ENCODE measurements at regions not wholly inside any gene's neighbourhood (a gene's known extent, or its start where the extent isn't known, plus 50 kb on each side); places are given as distances from the start of the nearest gene placed in this dataset.
"Not testable (repeated sequence)": the region's sequence is repeated elsewhere in the genome, so short reads cannot be mapped to it uniquely, and the experiment has no call there.

- DNase-seq: not testable (repeated sequence)
Observed at GRCh38 chr15:91415258-91415657, 315.2 kb downstream of the SV2B start.

DNA sequence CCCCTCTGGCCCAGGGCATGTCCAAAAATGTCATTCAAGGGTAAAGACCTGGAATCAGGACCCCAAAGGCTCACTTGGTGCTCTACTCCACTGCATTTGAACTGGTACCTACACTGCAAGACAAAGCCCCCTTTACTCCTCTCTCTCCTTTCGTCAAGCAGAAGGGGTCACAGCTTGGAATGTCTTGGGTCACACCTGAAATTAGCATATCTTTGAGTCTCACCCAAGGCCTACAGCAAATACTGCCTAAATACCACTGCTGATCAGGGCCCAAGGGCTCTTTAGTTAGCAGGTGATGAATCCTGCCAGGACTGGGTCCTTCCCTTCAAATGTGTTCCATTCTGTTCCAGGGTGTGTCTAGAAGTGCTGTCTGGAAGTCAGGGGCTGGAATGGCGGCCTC is 320.6 kb downstream of the SV2B start:
- DNase-seq: no peak

- DNase-seq: no peak
Observed at GRCh38 chr15:91422797-91423196, 322.7 kb downstream of the SV2B start.

DNA sequence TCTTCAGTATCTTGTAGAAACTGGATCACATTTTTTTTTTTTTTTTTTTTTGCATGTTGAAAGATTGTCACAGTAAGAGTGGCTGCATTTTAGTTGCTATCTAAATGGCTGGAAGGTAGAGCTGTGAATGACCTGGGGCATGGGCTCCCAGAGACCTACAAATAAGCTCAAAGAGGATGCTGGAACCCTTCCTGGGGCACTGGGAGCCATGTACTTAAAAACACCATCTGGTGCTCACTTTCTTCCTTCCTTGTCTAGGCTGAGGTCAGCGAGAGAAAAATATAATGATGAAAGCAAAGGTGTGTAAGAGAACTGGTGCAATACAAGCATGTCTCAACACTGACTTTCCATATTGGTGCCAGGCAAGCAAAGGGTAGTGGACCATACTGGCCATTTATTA is 323.9 kb downstream of the SV2B start:
- no peak for DNase-seq

GRCh38 chr15:91426412-91426811 is 326.4 kb downstream of the SV2B start:
- no peak for DNase-seq

DNA sequence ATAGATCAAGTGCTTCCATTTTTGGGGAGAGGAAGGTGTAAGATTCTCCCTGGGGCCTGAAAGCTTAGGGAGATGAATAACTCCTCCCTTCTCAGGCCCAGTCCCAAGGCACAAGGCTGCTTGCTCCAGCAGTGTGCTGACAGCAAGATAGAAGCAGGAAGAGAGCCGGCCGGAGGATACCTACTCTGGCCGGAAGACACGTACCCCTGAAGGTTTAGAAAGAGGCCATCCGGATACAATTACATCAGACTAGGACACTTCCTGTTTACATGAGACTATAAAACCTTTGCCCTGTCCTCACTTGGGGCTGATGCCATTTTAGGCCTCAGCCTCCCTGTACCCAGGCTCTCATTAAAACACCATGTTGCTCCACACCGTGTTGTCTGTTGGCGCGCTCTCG is 329.9 kb downstream of the SV2B start:
- DNase-seq: no peak

GRCh38 chr15:91431041-91431715 is 331.1 kb downstream of the SV2B start:
- DNase-seq: no peak

- DNase-seq: no peak
Observed at GRCh38 chr15:91435113-91435512, 335.1 kb downstream of the SV2B start.

GRCh38 chr15:91444656-91445055 is 344.6 kb downstream of the SV2B start:
- DNase-seq: no peak

DNA sequence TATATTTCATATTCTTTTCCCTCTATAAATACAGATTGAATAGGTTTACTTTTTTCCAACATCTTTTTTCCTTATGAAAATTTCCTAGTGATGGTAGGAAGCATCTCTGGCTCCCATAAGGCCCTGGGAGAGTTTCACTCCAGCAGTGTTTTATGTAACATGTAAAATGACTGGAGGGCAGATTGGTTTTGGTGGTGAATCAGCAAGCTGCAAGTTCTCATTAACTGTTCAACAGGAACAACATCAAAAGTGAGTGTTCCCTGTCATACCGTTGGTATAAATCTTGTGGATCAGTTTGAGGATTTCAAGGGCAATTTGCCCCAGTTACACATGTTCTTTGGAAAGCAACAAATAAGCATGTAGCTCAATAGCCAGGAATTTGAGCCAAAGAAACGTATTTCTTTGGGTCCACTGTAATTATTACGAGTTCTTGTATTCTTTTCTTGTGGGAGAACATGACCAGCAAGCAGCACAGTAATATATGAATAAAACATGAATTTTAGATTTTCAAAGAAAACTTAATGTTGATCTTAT is 345.7 kb downstream of the SV2B start:
- no peak for DNase-seq

DNA sequence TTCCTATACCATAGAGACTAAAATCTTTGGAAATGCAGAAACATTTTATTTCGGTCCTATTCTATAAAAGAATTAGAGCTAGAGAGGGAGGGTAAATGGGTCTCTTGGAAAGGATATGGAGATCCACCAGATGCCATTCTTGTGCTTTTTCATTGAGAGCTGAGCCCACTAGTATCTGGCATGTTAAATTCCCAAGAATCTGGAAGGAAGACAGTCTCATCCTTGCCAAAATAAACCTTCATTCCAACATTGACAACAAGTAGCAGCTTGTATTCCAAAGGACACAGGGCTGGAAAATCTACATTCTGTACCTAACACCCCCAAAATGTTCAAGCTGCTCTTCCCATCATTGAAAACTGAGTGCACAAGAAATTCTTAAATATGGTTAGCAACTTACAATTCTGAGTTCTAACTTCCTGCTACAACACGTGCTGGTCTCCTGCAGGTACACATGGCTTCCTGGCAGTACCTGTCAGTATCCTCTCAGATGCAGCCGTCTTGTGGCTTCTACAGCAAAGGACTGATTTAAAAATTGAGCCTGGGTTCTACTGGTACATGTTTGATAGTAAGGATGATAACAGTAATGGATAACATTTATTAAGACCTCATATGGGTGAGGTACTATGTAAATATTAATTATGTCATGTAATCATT is 348.1 kb downstream of the SV2B start:
- DNase-seq: no peak

- DNase-seq: not testable (repeated sequence)
Observed at GRCh38 chr15:91453376-91453775, 353.3 kb downstream of the SV2B start.

DNA sequence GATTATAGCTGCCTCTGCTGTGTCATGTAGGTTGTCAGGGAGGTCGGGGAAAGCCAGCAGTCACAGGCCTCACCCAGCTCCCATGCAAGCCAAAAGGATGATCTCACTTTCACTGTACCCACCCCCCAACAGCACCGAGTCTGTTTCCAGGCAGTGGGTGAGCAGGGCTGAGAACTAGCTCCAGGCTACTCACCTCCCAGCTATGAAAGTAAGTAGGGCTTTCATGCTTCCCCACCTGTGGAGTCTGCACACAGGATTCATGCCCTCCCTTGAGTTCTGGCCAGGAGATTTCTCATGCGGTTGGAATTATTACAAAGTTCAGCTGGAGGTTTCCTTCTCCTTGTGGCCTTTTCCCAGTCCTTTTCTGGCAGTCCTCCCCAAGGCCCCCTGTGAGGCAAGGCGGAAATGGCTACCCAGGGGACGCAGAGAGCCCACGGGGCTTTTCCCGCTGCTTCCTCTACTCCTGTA is 356.2 kb downstream of the SV2B start:
- DNase-seq: no peak

GRCh38 chr15:91456921-91457320 is 356.9 kb downstream of the SV2B start:
- DNase-seq: no peak

DNA sequence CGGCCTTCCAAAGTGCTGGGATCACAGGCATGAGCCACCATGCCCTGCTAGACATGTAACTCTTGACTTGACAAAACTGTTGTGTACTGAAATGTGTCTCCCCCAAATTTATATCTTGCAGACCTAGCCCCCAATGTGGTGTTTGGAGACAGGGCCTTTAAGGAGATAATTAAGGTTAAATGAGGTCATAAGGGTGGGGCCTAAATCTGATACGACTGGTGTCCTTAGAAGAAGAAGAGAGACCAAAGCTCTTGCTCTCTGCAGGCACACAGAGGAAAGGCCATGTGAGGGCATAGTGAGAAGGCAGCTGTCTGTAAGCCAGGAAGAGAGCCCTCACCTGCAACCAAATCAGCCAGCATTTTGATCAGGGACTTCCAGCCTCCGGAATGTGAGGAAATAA is 361.3 kb downstream of the SV2B start:
- no peak for DNase-seq

GRCh38 chr15:91465086-91465485 is 365.0 kb downstream of the SV2B start:
- DNase-seq: no peak

DNA sequence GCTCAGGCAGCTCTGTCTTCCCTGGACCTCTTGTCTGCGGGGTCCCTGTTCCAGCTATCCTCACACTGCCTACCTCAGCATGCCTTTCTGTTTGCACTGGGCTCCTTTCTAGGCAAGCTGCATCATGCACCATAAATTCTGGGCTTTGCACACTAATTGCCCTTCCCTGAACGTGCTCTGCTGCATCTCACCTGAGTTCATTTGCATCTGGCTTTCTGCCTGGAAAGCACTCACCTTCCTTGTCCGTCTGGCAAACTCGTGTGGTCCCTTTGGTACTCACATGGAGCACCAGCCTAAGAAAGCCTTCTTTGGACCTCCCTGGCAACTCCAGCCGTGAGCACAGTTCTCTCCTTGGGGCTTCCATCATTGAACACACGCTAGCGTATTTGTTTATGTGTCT is 365.6 kb downstream of the SV2B start:
- DNase-seq: no peak

GRCh38 chr15:91468871-91469580 is 369.0 kb downstream of the SV2B start:
- DNase-seq: no peak

DNA sequence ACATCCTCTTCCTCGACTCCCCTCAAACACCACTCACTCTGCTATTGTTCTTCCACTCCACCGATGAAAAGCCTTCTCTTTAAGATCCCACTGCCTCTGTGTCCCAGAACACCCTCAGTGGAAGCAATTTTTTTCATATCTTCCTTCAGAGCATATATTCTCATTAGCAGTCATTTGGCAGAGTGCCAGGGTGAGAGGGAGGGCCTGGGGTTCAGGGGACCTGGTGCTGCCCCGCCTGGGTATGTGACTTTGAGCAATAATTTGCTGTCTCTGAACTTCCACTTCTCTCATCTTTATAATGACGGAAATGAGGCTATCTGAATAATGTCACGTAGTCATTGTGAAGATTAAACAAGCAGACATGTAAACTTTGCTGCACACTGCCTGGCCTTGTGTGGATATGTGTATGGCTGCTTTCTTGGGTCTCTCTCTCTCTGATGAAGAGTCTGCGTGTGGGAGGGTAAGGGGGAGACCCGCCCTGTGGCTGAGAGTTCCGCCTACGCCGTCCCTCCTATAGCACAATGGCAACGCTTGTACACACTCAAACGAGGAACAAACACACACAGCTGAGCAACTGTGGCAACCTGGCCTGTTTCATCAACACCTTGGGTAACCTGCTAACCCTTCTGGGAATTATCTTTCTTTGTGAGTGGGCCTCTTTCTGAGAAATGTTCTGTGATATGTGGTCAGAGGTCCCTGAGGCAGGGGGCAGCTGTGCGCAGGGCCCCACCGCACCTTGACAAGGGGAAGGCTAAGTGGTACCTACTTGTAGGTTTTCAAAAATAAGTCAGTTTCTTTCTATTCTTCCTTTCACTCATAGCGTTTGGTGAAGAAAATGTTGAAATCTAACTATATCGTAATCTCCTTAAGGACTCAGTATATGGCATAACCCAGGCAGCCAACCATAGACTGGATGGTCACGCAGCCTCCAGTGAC is 369.8 kb downstream of the SV2B start:
- no peak for DNase-seq

DNA sequence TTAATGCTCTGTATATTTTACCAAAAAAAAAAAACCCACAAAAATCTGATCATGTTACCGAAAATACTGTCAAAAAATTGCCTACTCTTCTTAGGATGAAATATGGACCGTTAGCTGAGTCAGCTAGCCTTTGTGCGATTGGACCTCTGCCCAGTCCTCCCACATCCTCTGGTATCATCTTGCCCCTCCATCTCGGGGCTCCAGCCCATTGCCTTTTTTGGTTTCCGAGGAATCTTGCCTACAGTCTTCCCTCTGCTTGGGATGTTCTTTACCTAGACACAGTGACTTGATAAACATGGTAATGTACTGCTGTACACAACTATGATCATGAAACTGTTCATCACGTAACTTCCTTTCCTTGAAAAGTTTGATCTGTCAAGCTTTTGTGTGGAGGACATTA is 371.4 kb downstream of the SV2B start:
- DNase-seq: no peak

- no peak for DNase-seq
Observed at GRCh38 chr15:91472316-91472756, 372.3 kb downstream of the SV2B start.

DNA sequence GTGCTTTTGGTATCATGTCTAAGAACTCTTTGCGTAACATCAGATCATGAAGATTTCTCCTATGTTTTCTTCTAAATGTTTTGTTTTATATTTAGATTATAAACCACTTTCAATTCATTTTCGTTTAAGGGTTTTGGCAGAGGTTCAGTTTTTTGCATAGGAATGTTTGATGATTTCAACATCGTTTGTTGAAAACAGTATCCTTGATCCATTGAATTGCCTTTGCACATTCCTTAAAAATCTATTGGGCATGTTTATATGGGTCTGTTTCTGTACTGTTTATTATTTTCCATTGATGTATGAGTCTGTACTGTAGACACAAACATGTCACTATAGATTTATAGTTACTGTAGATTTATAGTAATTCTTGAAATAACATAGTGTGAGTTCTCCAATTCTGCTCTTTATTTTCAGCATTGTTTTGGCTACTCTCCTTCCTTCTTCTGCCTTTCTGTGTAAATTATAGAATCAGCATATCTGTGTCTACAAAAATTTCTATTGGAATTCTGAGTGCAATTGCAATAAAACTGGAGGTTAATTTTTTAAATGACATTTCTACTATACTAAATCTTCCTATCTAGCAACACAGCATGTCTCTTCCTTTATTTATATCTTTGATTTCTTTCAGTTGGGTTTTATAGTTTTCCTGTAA is 374.0 kb downstream of the SV2B start:
- DNase-seq: no peak

Data from 8988T (cell line).